SKM-1 treated with dmso at 0.1 percent for 144 hours (cell line): ENCODE measurements at regions not wholly inside any gene's neighbourhood (a gene's known extent, or its start where the extent isn't known, plus 50 kb on each side); places are given as distances from the start of the nearest gene placed in this dataset.
"Not testable (repeated sequence)": the region's sequence is repeated elsewhere in the genome, so short reads cannot be mapped to it uniquely, and the experiment has no call there.

Source experiments
- DNase-seq: peaks from one replicate; lab custom pipeline; 2025; ENCODE audit not compliant: unreplicated experiment; lab: John Stamatoyannopoulos, UW

- no peak for DNase-seq
Measured at GRCh38 chrX:13223868-13224567, 95.8 kb downstream of the ATXN3L start.

- no peak for DNase-seq
Measured at GRCh38 chrX:13220916-13221315, 98.9 kb downstream of the ATXN3L start.

GRCh38 chrX:13219991-13220764 is 99.7 kb downstream of the ATXN3L start:
- DNase-seq = no peak

GRCh38 chrX:13218758-13219157 is 101.1 kb downstream of the ATXN3L start:
- DNase-seq = no peak

GRCh38 chrX:13216139-13216538 is 103.7 kb downstream of the ATXN3L start:
- no peak for DNase-seq

- DNase-seq = no peak
Measured at GRCh38 chrX:13215729-13216128, 104.1 kb downstream of the ATXN3L start.

- DNase-seq = no peak
Measured at GRCh38 chrX:13212191-13212651, 107.6 kb downstream of the ATXN3L start.

- not testable (repeated sequence) for DNase-seq
Measured at GRCh38 chrX:13210142-13210541, 109.7 kb downstream of the ATXN3L start.

- DNase-seq = not testable (repeated sequence)
Measured at GRCh38 chrX:13209704-13210103, 110.1 kb downstream of the ATXN3L start.

- DNase-seq = no peak
Measured at GRCh38 chrX:13208281-13208935, 111.4 kb downstream of the ATXN3L start.

GRCh38 chrX:13203271-13203670 is 116.6 kb downstream of the ATXN3L start:
- no peak for DNase-seq

- no peak for DNase-seq
Measured at GRCh38 chrX:13201605-13202219, 118.1 kb downstream of the ATXN3L start.

- no peak for DNase-seq
Measured at GRCh38 chrX:13200398-13200797, 119.5 kb downstream of the ATXN3L start.

GRCh38 chrX:13198762-13199064 is 121.1 kb downstream of the ATXN3L start:
- no peak for DNase-seq

GRCh38 chrX:13198056-13198761 is 121.6 kb downstream of the ATXN3L start:
- no peak for DNase-seq

- no peak for DNase-seq
Measured at GRCh38 chrX:13196782-13197181, 123.1 kb downstream of the ATXN3L start.

- DNase-seq = no peak
Measured at GRCh38 chrX:13195340-13195739, 124.5 kb downstream of the ATXN3L start.

GRCh38 chrX:13194291-13195103 is 125.4 kb downstream of the ATXN3L start:
- DNase-seq = no peak

GRCh38 chrX:13190051-13190450 is 129.8 kb downstream of the ATXN3L start:
- no peak for DNase-seq

- DNase-seq = no peak
Measured at GRCh38 chrX:13189380-13189779, 130.5 kb downstream of the ATXN3L start.
